RWPE1 (cell line): ENCODE measurements at regions not wholly inside any gene's neighbourhood (a gene's known extent, or its start where the extent isn't known, plus 50 kb on each side); places are given as distances from the start of the nearest gene placed in this dataset.

Source experiments
- CTCF ChIA-PET: fragments of 350-600 bp; sonication (Branson Sonifier 250); formaldehyde crosslinking; extraction: SDS; loops from one replicate; lab custom pipeline; 2021; lab: Yijun Ruan, JAX
- POLR2A ChIA-PET: fragments of 400-600 bp; formaldehyde crosslinking; extraction: SDS; loops from one replicate; lab custom pipeline; 2020; ENCODE audit warnings: antibody characterized with exemption; ENCODE audit not compliant: low non-redundant PET; lab: Yijun Ruan, JAX
- DNase-seq: peaks from one replicate; pipeline ENCODE4 v3.0.0; 2012; ENCODE audit warnings: low spot score
- H3K27ac ChIP-seq: fragments of 450-650 bp; 2 replicates; pipeline ENCODE4 v1.5.1; 2017
- CTCF ChIP-seq: fragments of 450-650 bp; conservative IDR thresholded peaks from 2 replicates; pipeline ENCODE4 v1.5.1; 2017; ENCODE audit warnings: low read depth, mild to moderate bottlenecking

- ChIA-PET CTCF (no interaction called here), POLR2A (no interaction called here)
- DNase-seq, result no peak
- H3K27ac ChIP-seq, result peak overlapping the region; percentile 58
- no peak for TF ChIP-seq CTCF
Measured at GRCh38 chr2:207255565-207256470, 90.1 kb upstream of the KLF7 start.

GRCh38 chr2:207256476-207257207, 90.9 kb upstream of the KLF7 start:
- POLR2A ChIA-PET, result no interaction called here

GRCh38 chr2:207257251-207258250, 91.8 kb upstream of the KLF7 start:
- ChIA-PET POLR2A (interaction anchor here (1.1 kb wide), 1 partner anchor 18 kb away, joined by 3 read pairs; no protein-coding TSS in a partner anchor), CTCF (interaction anchor here (0.6 to 0.9 kb wide), 2 partner anchors 126 to 135 kb away, joined by 3 read pairs; no protein-coding TSS in a partner anchor)
- no peak for DNase-seq
- H3K27ac ChIP-seq, result peak overlapping the region; percentile 86
- TF ChIP-seq CTCF, result no peak

More at GRCh38 chr2:207256476-207257207, 90.9 kb upstream of the KLF7 start:
- CTCF ChIA-PET, result no interaction called here
- no peak for TF ChIP-seq CTCF
- no peak for DNase-seq
- H3K27ac ChIP-seq, result peak overlapping the region; percentile 86

- peak; percentile 86 for DNase-seq
- H3K27ac ChIP-seq, result peak overlapping the region; percentile 86
- POLR2A ChIA-PET, result interaction anchor here (0.9 to 1.1 kb wide), 2 partner anchors 18 to 19 kb away, joined by 3 read pairs; no protein-coding TSS in a partner anchor
- TF ChIP-seq CTCF, result no peak
- CTCF ChIA-PET, result interaction anchor here (0.6 to 0.9 kb wide), 3 partner anchors 126 to 1310 kb away, joined by 3 read pairs; no protein-coding TSS in a partner anchor
Measured at GRCh38 chr2:207258263-207258991, 92.7 kb upstream of the KLF7 start.

GRCh38 chr2:207260021-207260420, 94.3 kb upstream of the KLF7 start:
- ChIA-PET POLR2A (no interaction called here), CTCF (no interaction called here)

More at GRCh38 chr2:207260021-207260420, 94.3 kb upstream of the KLF7 start:
- H3K27ac ChIP-seq, result no peak overlapping the region
- no peak for DNase-seq
- TF ChIP-seq CTCF, result no peak
